HEK293T (cell line): ENCODE measurements at regions not wholly inside any gene's neighbourhood (a gene's known extent, or its start where the extent isn't known, plus 50 kb on each side); places are given as distances from the start of the nearest gene placed in this dataset.

ENCODE experiments used
- ELF4 ChIP-seq: fragments of 450-650 bp; IDR thresholded peaks from 2 replicates; pipeline ENCODE4 v1.6.1; 2017; ENCODE audit warnings: antibody characterized with exemption
- SUZ12 ChIP-seq: fragments of 450-650 bp; IDR thresholded peaks from 2 replicates; pipeline ENCODE4 v1.6.1; 2016; ENCODE audit warnings: mild to moderate bottlenecking

- no peak for TF ChIP-seq ELF4
- no peak for TF ChIP-seq SUZ12
Measured at GRCh38 chr14:97301931-97302559, 504.9 kb downstream of the VRK1 start.
